Stomach (tissue), 8 donors: ENCODE measurements at regions not wholly inside any gene's neighbourhood (a gene's known extent, or its start where the extent isn't known, plus 50 kb on each side); places are given as distances from the start of the nearest gene placed in this dataset.
"Not testable (repeated sequence)": the region's sequence is repeated elsewhere in the genome, so short reads cannot be mapped to it uniquely, and the experiment has no call there.

Experiments
- DNase-seq, 2 donors: peaks; one replicate each; pipeline versions ENCODE4 v3.0.0 to v3.0.0-alpha.2; 2013 to 2019
- H3K27ac ChIP-seq, 5 donors: fragments of 200-600 bp in 4 of 5; sonication (generic) in 4 of 5; one replicate each; pipeline ENCODE4 v1.5.1; 2013 to 2019; ENCODE audit warnings: mild to moderate bottlenecking in 1 of 5, moderate library complexity in 1 of 5
- H3K27me3 ChIP-seq, 3 donors: fragments of 200-600 bp; sonication (generic); one replicate each; pipeline ENCODE4 v1.5.1; 2017 to 2019; ENCODE audit warnings: mixed run types in 1 of 3
- H3K36me3 ChIP-seq, 4 donors: fragments of 200-600 bp; sonication (generic); 1 replicate in 3 of 4; 2 replicates in 1 of 4; pipeline ENCODE4 v1.5.1; 2016 to 2019
- H3K4me1 ChIP-seq, 4 donors: fragments of 200-600 bp; sonication (generic); one replicate each; pipeline ENCODE4 v1.5.1; 2016 to 2019
- H3K4me3 ChIP-seq, 4 donors: fragments of 200-600 bp; sonication (generic) in 3 of 4; one replicate each; pipeline ENCODE4 v1.5.1; 2016 to 2019; ENCODE audit warnings: mild to moderate bottlenecking in 1 of 4
- H3K9me3 ChIP-seq, 4 donors: fragments of 200-600 bp; sonication (generic); one replicate each; pipeline ENCODE4 v1.5.1; 2016 to 2019
- EP300 ChIP-seq: sonication (generic); formaldehyde crosslinking; IDR thresholded peaks from one replicate; pipeline ENCODE4 v1.6.1; 2017; ENCODE audit warnings: antibody characterized with exemption
- POLR2A ChIP-seq, 4 donors: fragments of 450-650 bp; IDR thresholded peaks; one replicate each; pipeline ENCODE4 v1.6.1; 2016; ENCODE audit warnings: antibody characterized with exemption in 4 of 4, control low read depth in 2 of 4, mild to moderate bottlenecking in 1 of 4, moderate library complexity in 1 of 4
- POLR2AphosphoS5 ChIP-seq, 3 donors: sonication (generic); formaldehyde crosslinking; IDR thresholded peaks; one replicate each; pipeline ENCODE4 v1.6.1; 2016; ENCODE audit warnings: antibody characterized with exemption in 3 of 3
- WGBS, 5 donors: extraction: QIAGEN DNeasy Blood & Tissue Kit in 3 of 5; methylation state at CpG; one replicate each; pipeline versions ENCODE4 v1.1.5 to v1.1.7; 2013 to 2018; 5-methylcytosine and 5-hydroxymethylcytosine counted together
- intact Hi-C: fragments of 100-400 bp; cut with DNase I; formaldehyde crosslinking; loops from one replicate; pipeline ENCODE4 v1.15.1; 2023; ENCODE audit warnings: low total_unique reads
- TF ChIP-seq, protein P1 (sequence below), 7 experiments: fragments of 450-650 bp in 4 of 7; fragments of 200-600 bp in 3 of 7; sonication (generic) in 3 of 7; IDR thresholded peaks; one replicate each; pipeline ENCODE4 v1.5.1; 2016 to 2019; ENCODE audit warnings: antibody characterized with exemption in 7 of 7, control low read depth in 2 of 7, mild to moderate bottlenecking in 1 of 7
- donor health status: healthy with polysubstance abuse.
- donor health status: Bipolar disorder and iron deficiency.
- donor health status: healthy.

DNA sequence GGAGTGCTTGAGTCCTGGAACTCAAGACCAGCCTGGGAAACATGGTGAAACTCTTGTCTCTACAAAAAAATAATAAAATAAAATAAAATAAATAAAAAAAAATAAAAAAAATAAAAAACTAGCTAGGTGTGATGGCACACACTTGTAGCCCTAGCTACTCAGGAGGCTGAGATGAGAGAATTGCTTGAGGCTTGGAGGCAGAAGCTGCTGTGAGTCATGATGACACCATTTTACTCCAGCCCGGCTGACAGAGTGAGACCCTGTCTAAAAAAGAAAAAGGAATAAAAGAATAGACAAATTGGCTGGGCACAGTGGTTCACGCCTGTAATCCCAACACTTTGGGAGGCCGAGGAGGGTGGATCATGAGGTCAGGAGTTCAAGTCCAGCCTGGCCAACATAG lies 1168.9 kb downstream of the SLITRK5 start:
- intact Hi-C loops, result no loop called here
- DNase-seq, result no peak
- TF ChIP-seq POLR2A (IDR thresholded peaks at IDR 0.05) (no peak), POLR2AphosphoS5 (IDR thresholded peaks at IDR 0.05) (no peak), EP300 (no peak)
- TF ChIP-seq, protein P1, sequence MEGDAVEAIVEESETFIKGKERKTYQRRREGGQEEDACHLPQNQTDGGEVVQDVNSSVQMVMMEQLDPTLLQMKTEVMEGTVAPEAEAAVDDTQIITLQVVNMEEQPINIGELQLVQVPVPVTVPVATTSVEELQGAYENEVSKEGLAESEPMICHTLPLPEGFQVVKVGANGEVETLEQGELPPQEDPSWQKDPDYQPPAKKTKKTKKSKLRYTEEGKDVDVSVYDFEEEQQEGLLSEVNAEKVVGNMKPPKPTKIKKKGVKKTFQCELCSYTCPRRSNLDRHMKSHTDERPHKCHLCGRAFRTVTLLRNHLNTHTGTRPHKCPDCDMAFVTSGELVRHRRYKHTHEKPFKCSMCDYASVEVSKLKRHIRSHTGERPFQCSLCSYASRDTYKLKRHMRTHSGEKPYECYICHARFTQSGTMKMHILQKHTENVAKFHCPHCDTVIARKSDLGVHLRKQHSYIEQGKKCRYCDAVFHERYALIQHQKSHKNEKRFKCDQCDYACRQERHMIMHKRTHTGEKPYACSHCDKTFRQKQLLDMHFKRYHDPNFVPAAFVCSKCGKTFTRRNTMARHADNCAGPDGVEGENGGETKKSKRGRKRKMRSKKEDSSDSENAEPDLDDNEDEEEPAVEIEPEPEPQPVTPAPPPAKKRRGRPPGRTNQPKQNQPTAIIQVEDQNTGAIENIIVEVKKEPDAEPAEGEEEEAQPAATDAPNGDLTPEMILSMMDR (IDR thresholded peaks at IDR 0.05), result no peak
- Histone ChIP-seq H3K27ac (no peak overlapping the region), H3K36me3 (no peaks in the 10 kb centered on the region), H3K4me1 (no peaks in the 10 kb centered on the region), H3K4me3 (no peak overlapping the region), H3K9me3 (no peaks in the 10 kb centered on the region), H3K27me3 (no peaks in the 10 kb centered on the region)
- WGBS, 5 donors, result 89 to 91% (median 89%) methylated on average over 3 of the region's 3 CpGs

DNA sequence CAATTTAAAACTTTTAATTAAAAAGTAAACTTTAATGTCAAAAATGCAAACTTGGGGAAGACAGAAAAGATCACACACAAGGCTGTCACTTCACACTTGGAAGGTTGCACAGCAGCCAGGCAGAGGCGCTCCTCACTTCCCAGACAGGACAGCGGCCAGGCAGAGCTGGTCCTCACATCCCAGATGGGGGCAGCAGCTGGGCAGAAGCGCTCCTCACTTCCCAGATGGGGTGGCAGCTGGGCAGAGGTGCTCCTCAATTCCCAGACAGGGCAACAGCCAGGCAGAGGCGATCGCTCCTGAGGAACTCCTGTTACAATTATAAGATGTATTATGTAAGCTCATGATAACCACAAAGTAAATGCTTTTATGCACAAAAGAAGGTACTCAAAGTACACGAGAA lies 1181.1 kb downstream of the SLITRK5 start:
- H3K27me3 ChIP-seq, intact Hi-C loops, H3K9me3 ChIP-seq, H3K27ac ChIP-seq, H3K4me1 ChIP-seq, H3K4me3 ChIP-seq, DNase-seq, H3K36me3 ChIP-seq: not testable (repeated sequence)
- WGBS, 5 donors, result 80 to 93% (median 90%) methylated on average over 6 of the region's 6 CpGs

DNA sequence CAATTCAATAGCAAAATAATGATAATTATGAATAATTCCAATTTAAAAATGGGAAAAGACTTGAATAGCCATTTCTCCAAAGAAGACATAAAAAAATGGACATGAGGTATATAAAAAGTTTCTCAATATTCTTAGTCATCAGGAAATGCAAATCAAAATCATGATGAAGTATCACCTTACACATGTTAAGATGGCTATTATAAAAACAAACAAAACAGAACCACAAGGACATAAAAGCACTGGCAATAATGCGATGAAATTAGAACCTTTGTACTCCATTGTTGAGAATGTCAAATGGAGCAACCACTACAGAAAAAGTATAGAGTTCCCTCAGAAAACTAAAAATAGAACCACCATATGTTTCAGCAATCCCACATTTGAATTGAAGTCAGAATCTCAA lies 1186.1 kb downstream of the SLITRK5 start:
- DNase-seq, result no peak
- Histone ChIP-seq H3K36me3 (no peaks in the 10 kb centered on the region), H3K4me1 (no peaks in the 10 kb centered on the region), H3K27me3 (no peaks in the 10 kb centered on the region), H3K9me3 (peaks cover 0 to 6% (median 0%) of the 10 kb centered on the region in 4 donors), H3K27ac (no peak overlapping the region), H3K4me3 (no peak overlapping the region)
- WGBS, 5 donors, result 90 to 98% (median 95%) methylated on average over 1 of the region's 1 CpG
- intact Hi-C loops, result no loop called here
- TF ChIP-seq, protein P1 (IDR thresholded peaks at IDR 0.05), result no peak
- TF ChIP-seq EP300 (no peak), POLR2A (IDR thresholded peaks at IDR 0.05) (no peak), POLR2AphosphoS5 (IDR thresholded peaks at IDR 0.05) (no peak)

DNA sequence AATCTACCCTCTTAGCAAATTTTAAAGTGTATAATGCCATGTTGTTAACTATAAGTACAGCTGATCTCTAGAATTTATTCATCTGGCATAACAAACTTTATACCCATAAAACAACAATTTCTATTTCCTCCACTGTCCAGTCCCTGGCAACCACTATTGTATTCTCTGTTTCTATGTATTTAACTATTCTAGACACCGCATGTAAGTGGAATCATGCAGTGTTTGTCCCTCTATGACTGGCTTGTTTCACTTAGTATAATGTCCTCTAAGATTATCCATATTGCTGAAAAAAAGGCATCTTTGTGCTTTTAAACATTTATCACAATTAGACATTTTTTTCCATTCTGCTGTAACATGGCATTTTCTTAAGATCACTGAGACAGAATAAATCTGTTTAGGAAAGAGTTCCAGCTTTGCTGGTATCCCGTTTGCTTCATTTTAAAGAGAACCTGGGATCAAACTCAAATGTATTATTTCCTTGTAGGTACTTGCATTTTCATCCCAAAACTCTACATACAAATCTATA lies 1191.0 kb downstream of the SLITRK5 start:
- intact Hi-C loops, result no loop called here
- H3K4me1 ChIP-seq, result no peaks in the 10 kb centered on the region
- H3K27me3 ChIP-seq, result no peaks in the 10 kb centered on the region
- 61 to 75% (median 66%) methylated on average over 2 of the region's 2 CpGs for WGBS, 5 donors
- no peak overlapping the region for H3K27ac ChIP-seq
- H3K36me3 ChIP-seq, result no peaks in the 10 kb centered on the region
- TF ChIP-seq EP300 (no peak), POLR2AphosphoS5 (IDR thresholded peaks at IDR 0.05) (no peak), POLR2A (IDR thresholded peaks at IDR 0.05) (no peak)
- TF ChIP-seq, protein P1 (IDR thresholded peaks at IDR 0.05), result no peak
- no peaks in the 10 kb centered on the region for H3K9me3 ChIP-seq
- no peak overlapping the region for H3K4me3 ChIP-seq
- peak in 1 of 2 donors; percentile 3 for DNase-seq

DNA sequence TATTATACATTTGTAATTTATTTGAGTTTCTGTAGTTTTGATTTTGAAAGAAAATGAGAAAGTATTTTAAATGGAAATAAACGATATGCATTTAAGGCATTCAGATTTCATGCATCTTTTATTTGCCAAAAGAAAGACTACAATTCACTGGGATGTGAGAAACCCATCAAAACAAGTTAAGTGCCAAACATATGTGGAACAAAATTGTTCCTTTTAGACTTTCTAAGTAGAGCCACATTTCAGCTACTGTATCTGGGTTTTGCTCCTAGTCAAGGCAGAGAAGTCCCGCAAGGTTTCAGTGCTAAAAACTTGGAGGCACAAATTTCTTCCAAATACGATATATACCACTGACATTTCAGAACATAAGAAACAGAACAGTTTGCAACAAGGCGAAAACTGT lies 1191.9 kb downstream of the SLITRK5 start:
- no peak for DNase-seq
- Histone ChIP-seq H3K4me1 (no peaks in the 10 kb centered on the region), H3K9me3 (no peaks in the 10 kb centered on the region), H3K27ac (no peak overlapping the region), H3K4me3 (no peak overlapping the region), H3K27me3 (no peaks in the 10 kb centered on the region), H3K36me3 (no peaks in the 10 kb centered on the region)
- intact Hi-C loops, result no loop called here
- no peak for TF ChIP-seq EP300
- TF ChIP-seq POLR2AphosphoS5 (IDR thresholded peaks at IDR 0.05), result no peak
- no peak for TF ChIP-seq POLR2A (IDR thresholded peaks at IDR 0.05)
- TF ChIP-seq, protein P1 (IDR thresholded peaks at IDR 0.05), result no peak
- 84 to 96% (median 92%) methylated on average over 4 of the region's 4 CpGs for WGBS, 5 donors
